Prostate gland (tissue), 2 donors: ENCODE measurements at regions not wholly inside any gene's neighbourhood (a gene's known extent, or its start where the extent isn't known, plus 50 kb on each side); places are given as distances from the start of the nearest gene placed in this dataset.

Experiments
- DNase-seq: peaks from one replicate; pipeline ENCODE4 v3.0.0-alpha.2; 2019; ENCODE audit warnings: low spot score
- H3K27ac ChIP-seq, 2 donors: fragments of 200-600 bp; sonication (generic); 2 replicates each; pipeline ENCODE4 v1.5.1; 2017 to 2019
- H3K27me3 ChIP-seq: fragments of 200-600 bp; sonication (generic); replicated peaks from 2 replicates; pipeline ENCODE4 v1.5.1; 2019; ENCODE audit not compliant: insufficient read depth
- H3K36me3 ChIP-seq, 2 donors: fragments of 200-600 bp; sonication (generic); 1 replicate in 1 of 2; 2 replicates in 1 of 2; pipeline versions ENCODE4 v1.5.1 to v1.8.1; 2017 to 2019
- H3K4me1 ChIP-seq: fragments of 200-600 bp; sonication (generic); replicated peaks from 2 replicates; pipeline ENCODE4 v1.5.1; 2019
- H3K4me3 ChIP-seq, 2 donors: fragments of 200-600 bp; sonication (generic); 2 replicates each; pipeline ENCODE4 v1.5.1; 2017 to 2019
- H3K9me3 ChIP-seq: fragments of 200-600 bp; sonication (generic); 2 replicates; pipeline ENCODE4 v1.5.1; 2017
- CTCF ChIP-seq, 4 experiments: fragments of 200-600 bp in 2 of 4; fragments of 450-650 bp in 2 of 4; sonication (generic) in 2 of 4; IDR thresholded peaks; 1 replicate in 3 of 4; 2 replicates in 1 of 4; pipeline ENCODE4 v1.5.1; 2016 to 2019; ENCODE audit warnings: antibody characterized with exemption in 4 of 4, mild to moderate bottlenecking in 2 of 4, moderate library complexity in 2 of 4
- POLR2A ChIP-seq: fragments of 450-650 bp; IDR thresholded peaks from one replicate; pipeline ENCODE4 v1.6.1; 2016; ENCODE audit warnings: antibody characterized with exemption, mild to moderate bottlenecking
- POLR2AphosphoS5 ChIP-seq: sonication (generic); formaldehyde crosslinking; IDR thresholded peaks from one replicate; pipeline ENCODE4 v1.6.1; 2017; ENCODE audit warnings: antibody characterized with exemption
- WGBS: methylation state at CpG from one replicate; pipeline ENCODE4 v1.1.5; 2018; 5-methylcytosine and 5-hydroxymethylcytosine counted together
- intact Hi-C: fragments of 100-400 bp; cut with DNase I; formaldehyde crosslinking; loops from one replicate; pipeline ENCODE4 v1.14.2; 2022

GRCh38 chr4:26094911-26095310, 180.9 kb downstream of the SMIM20 start:
- 66% methylated on average over 1 of the region's 1 CpG for WGBS

GRCh38 chr4:26099967-26100366, 185.9 kb downstream of the SMIM20 start:
- H3K36me3 ChIP-seq: no peaks in the 10 kb centered on the region
- TF ChIP-seq POLR2AphosphoS5 (no peak), CTCF (IDR thresholded peaks at IDR 0.05) (no peak), POLR2A (no peak)
- intact Hi-C loops: no loop called here
- no peak overlapping the region for H3K4me3 ChIP-seq
- H3K27me3 ChIP-seq: no peaks in the 10 kb centered on the region
- H3K4me1 ChIP-seq: no peaks in the 10 kb centered on the region
- no peaks in the 10 kb centered on the region for H3K9me3 ChIP-seq
- no peak overlapping the region for H3K27ac ChIP-seq
- DNase-seq: no peak

More at GRCh38 chr4:26094911-26095310, 180.9 kb downstream of the SMIM20 start:
- no peaks in the 10 kb centered on the region for H3K27me3 ChIP-seq
- no peaks in the 10 kb centered on the region for H3K9me3 ChIP-seq
- TF ChIP-seq CTCF (IDR thresholded peaks at IDR 0.05) (no peak), POLR2AphosphoS5 (no peak), POLR2A (no peak)
- no peak overlapping the region for H3K4me3 ChIP-seq
- no peaks in the 10 kb centered on the region for H3K4me1 ChIP-seq
- intact Hi-C loops: no loop called here
- no peak for DNase-seq
- H3K36me3 ChIP-seq: no peaks in the 10 kb centered on the region
- no peak overlapping the region for H3K27ac ChIP-seq

- no peak for DNase-seq
- no peaks in the 10 kb centered on the region for H3K36me3 ChIP-seq
- 95% methylated on average over 4 of the region's 4 CpGs for WGBS
These were observed 187.0 kb downstream of the SMIM20 start for GRCh38 chr4:26101011-26101410.

GRCh38 chr4:26104056-26104685, 190.2 kb downstream of the SMIM20 start:
- TF ChIP-seq POLR2A (no peak), CTCF (IDR thresholded peaks at IDR 0.05) (no peak), POLR2AphosphoS5 (no peak)
- 93% methylated on average over 3 of the region's 3 CpGs for WGBS

More at GRCh38 chr4:26101011-26101410, 187.0 kb downstream of the SMIM20 start:
- Histone ChIP-seq H3K27me3 (no peaks in the 10 kb centered on the region), H3K4me3 (no peak overlapping the region), H3K9me3 (no peaks in the 10 kb centered on the region), H3K4me1 (no peaks in the 10 kb centered on the region), H3K27ac (no peak overlapping the region)
- intact Hi-C loops: no loop called here
- no peak for TF ChIP-seq POLR2A
- TF ChIP-seq CTCF (IDR thresholded peaks at IDR 0.05): no peak
- TF ChIP-seq POLR2AphosphoS5: no peak

GRCh38 chr4:26105337-26105736, 191.3 kb downstream of the SMIM20 start:
- Histone ChIP-seq H3K27me3 (no peaks in the 10 kb centered on the region), H3K4me3 (no peak overlapping the region), H3K4me1 (no peaks in the 10 kb centered on the region), H3K27ac (no peak overlapping the region), H3K9me3 (no peaks in the 10 kb centered on the region), H3K36me3 (no peaks in the 10 kb centered on the region)
- TF ChIP-seq CTCF (IDR thresholded peaks at IDR 0.05) (no peak), POLR2A (no peak), POLR2AphosphoS5 (no peak)
- DNase-seq: no peak
- 64% methylated on average over 2 of the region's 2 CpGs for WGBS
- intact Hi-C loops: no loop called here

More at GRCh38 chr4:26104056-26104685, 190.2 kb downstream of the SMIM20 start:
- intact Hi-C loops: no loop called here
- H3K9me3 ChIP-seq: no peaks in the 10 kb centered on the region
- no peaks in the 10 kb centered on the region for H3K36me3 ChIP-seq
- no peak overlapping the region for H3K4me3 ChIP-seq
- H3K27ac ChIP-seq: no peak overlapping the region
- no peak for DNase-seq
- H3K4me1 ChIP-seq: no peaks in the 10 kb centered on the region
- no peaks in the 10 kb centered on the region for H3K27me3 ChIP-seq
